NOMO-1 treated with dmso at 0.1 percent for 144 hours (cell line): ENCODE measurements at regions not wholly inside any gene's neighbourhood (a gene's known extent, or its start where the extent isn't known, plus 50 kb on each side); places are given as distances from the start of the nearest gene placed in this dataset.

ENCODE experiments used
- DNase-seq: peaks from one replicate; lab custom pipeline; 2025; ENCODE audit not compliant: unreplicated experiment; lab: John Stamatoyannopoulos, UW

DNA sequence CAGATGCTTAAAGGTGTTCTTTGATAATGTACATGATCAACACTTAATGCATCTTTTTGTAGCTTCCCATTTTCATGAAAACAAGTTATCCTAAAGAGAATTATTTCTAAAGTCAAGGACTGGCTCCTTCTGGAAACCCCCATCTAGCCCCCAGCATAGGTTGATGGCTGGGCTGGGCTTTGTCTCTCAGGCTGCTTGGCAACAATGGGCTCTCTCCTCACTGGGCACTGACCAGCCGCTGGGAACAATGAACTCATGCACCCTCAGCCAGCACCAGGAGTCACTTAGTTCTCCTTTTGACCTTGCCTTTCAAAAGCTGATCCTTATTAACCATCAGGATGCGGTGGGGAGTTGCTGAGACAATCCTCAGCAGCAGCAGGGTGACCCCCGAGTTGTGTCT, 293.0 kb upstream of the PLXNA2 start:
- DNase-seq, result no peak

DNA sequence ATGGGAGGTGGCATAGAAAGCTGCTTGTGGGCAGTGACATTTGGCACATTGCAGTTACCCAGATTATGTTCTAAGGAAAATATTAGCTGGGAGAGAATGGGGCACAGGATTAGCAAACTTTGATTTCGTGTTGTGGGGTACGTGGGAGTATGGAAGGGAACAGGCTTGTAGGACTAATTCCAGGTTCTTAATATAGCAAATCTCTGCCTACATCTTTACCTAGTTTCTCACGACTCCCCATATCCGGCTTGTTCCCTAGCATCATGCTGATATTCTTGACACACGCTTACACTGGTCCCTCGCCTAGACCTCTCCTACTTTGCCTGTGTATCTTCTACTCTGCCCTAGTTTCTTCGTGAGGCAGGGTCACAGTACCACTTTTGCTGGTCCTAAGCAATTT, 293.9 kb upstream of the PLXNA2 start:
- DNase-seq, result no peak

DNA sequence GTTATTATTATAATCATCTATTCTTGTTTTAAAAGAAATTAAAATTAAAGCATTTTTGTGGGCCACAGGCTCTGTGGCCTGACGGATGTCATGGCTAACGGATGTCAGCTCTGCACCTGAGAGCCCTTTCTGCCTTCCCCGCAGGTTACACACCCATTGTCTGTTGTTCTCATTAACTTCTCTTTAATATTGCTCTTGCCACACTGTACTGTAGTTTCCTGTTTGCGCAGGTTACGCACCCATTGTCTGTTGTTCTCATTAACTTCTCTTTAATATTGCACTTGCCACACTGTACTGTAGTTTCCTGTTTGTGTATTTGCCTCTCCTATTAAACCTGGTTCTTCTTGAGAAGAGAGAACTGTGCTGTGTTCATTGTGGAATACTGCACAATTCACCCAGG, 294.4 kb upstream of the PLXNA2 start:
- no peak for DNase-seq

GRCh38 chr1:208540724-208541123, 296.5 kb upstream of the PLXNA2 start:
- no peak for DNase-seq

GRCh38 chr1:208541225-208541855, 297.2 kb upstream of the PLXNA2 start:
- no peak for DNase-seq

GRCh38 chr1:208542309-208542708, 298.1 kb upstream of the PLXNA2 start:
- DNase-seq, result no peak

- DNase-seq, result no peak
Measured at GRCh38 chr1:208544053-208544452, 299.9 kb upstream of the PLXNA2 start.

- DNase-seq, result no peak
Measured at GRCh38 chr1:208544794-208545193, 300.6 kb upstream of the PLXNA2 start.

GRCh38 chr1:208551024-208551423, 306.8 kb upstream of the PLXNA2 start:
- no peak for DNase-seq

DNA sequence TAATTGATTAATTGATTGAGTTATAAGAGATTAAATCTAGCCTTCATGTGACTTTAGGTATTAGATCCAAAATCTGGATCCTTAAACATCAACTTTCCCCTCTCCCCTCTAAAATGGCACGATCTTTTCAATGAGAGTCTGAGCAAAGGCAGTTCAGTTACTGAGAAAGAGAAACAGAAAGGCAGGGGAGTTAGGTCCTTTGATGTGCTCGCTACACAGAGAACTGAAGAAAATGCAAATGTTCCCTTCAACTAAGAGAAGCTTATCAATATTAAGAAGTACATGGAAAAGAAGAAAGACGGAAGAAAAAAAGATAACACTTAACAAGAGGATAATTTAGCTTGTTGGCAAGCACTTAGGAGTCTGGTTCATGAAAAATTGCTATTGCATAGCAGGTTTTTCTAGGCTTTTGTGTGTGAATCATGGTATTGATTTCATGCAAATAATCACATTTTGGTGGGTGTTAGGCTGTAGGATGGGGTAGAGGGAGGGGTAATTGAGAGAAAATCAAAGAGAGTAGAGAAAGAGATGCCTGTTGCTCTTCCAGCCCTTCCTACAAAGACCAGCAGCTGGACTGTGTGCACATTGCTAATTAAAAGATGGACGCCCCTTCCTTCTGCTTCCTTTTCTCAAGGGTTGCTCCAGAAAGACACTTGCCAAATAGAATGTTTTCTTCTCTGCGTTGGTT, 307.6 kb upstream of the PLXNA2 start:
- DNase-seq, result no peak

- DNase-seq, result no peak
Measured at GRCh38 chr1:208552928-208553327, 308.7 kb upstream of the PLXNA2 start.

DNA sequence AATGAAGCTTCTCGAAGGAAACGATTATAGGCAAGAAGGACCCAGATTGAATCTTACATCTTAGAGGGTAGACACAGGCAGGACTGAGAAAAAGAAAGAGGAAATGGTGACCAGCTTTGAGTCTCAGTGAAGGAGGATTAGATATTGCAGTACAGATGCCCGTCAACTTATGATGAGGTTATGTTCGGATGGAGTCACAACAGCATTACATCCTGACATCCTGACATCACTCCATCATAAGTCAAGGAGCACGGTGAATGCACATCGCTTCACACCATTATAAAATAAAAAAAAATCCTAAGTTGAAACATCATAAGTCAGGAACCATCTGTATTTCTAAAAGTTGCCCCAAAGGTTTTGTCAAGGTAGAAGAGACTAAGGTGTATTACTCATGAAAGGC, 312.3 kb upstream of the PLXNA2 start:
- DNase-seq, result no peak

DNA sequence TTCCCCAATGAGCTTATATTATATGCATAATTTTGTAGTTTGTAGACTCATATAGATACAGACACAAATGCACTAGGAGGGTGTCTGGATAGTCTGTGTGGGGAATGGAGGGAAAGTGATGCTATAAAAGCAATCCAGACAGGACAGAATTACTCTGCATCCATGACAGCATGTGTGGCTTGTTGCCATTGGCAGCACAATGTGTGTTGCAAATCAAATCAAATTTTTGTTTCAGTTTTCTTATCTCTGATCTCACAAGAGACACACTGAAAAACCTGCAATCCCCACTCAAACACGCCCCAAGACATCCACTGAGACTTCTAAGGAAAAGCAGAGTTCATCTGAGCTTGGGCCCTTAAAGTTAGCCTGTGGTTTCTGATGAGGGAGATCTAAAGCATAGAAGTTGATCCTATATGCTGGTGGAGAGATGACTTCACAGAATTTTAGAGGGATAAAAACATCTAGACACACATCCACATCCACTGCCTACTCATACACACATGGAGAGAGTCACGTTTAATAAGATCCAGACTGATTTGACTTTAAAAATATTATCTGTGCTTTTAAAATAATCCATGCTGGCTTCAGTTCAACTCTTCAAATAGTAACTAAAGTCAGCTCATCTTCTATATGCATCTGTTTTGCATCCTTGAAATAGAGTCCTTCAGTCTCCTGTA, 313.0 kb upstream of the PLXNA2 start:
- no peak for DNase-seq

DNA sequence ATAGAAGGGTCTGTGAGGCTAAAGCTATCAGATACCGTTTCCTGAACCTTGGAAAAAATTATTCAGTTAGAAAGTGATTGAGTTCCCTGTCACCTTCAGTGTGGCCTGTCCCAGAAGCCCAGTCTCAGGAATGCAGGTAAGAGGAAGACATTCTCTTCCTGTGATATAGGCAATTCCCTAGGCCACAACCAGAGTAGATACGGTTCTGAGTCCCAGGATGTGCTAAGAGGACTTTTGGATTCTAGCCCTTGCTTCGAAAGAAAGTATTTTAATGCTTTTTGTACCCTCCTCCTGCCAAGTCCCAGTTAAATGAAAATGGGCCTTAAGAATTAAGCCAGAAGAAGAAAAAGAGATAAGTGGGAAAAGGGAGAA, 313.5 kb upstream of the PLXNA2 start:
- no peak for DNase-seq

- DNase-seq, result no peak
Measured at GRCh38 chr1:208559597-208560329, 315.6 kb upstream of the PLXNA2 start.

DNA sequence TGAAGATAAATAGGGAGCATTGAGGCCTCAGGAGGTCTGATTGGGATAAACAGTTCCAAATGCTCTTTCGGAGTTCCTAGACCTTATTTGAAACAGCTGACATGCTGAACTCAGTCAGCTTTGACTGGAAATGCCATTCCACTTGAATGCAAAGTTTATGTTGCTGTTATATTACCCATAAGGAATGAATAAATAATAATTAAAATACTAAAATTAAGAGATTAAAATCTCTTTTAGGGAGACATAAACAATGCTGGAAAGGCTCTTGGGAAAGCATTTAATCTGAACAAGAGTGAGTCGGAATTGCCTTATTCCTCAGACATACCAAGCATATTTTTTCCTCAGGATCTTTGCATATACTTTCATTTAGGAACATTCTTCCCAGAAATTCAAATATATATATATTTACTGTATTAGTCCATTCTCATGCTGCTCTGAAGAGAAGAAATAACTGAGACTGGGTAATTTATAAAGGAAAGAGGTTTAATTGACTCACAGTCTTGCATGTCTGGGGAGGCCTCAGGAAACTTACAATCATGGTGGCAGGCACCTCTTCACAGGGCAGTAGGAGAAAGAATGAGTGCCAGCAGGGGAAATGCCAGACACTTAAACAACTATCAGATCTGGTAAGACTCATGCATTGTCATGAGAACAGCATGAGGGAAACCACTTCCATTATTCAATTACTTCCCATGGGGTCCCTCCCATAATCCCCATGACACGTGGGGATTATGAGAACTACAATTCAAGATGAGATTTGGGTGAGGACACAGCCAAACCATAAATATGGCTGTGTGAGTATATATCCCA, 318.2 kb upstream of the PLXNA2 start:
- DNase-seq, result no peak

- DNase-seq, result no peak
Measured at GRCh38 chr1:208564466-208564865, 320.3 kb upstream of the PLXNA2 start.

DNA sequence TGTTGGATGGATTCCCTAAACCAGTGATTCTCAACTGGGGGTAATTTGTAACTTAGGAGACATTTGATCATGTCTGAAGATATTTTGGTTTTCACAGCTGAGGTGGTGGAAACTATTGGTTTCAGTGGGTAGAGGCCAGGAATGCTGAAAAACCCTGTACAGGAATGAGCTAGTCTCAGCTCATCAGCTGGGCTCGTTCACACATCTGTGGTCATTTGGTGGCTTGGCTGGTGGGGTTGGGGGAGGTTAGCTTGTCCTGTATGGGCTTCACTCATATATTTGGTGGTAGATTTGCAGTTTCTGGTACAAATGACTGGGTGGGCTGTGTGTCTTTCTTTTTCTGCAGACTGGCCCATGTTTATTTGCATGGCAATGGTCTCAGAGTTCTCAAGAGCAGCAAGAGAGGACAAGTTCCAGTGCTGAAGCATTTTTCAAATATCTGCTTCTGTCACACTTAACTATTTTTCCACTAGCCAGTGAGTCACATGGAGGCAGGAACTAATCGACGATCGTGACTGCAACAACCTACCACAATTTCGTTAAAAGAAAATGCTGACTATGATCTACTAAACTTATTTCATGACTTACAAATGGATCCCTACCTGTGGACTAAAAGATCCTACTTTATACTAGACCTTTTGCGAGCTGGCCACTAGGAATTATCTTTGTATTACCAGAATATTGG, 321.7 kb upstream of the PLXNA2 start:
- no peak for DNase-seq

- DNase-seq, result no peak
Measured at GRCh38 chr1:208569181-208569580, 325.0 kb upstream of the PLXNA2 start.

DNA sequence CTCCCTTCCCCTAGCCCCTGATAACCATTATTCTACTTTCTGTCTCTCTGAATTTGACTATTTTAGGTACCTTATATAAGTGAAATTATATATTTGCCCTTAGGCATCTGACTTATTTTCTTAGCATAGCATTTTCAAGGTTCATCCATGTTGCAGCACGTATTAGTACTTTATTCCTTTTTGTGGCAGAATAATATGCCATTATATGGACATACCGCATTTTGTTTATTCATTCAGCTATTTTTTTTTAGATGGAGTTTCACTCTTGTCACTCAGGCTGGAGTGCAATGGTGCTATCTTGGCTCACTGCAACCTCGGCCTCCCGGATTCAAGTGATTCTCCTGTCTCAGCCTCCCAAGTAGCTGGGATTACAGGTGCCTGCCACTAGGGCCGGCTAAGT, 326.2 kb upstream of the PLXNA2 start:
- no peak for DNase-seq
